ENCODE measurements at regions not wholly inside any gene's neighbourhood (a gene's known extent, or its start where the extent isn't known, plus 50 kb on each side); places are given as distances from the start of the nearest gene placed in this dataset.

- no peak overlapping the region for H3K4me3 ChIP-seq
- TF ChIP-seq CTCF (IDR thresholded peaks at IDR 0.05; ENCODE audit: borderline replicate concordance), result no peak
- no peaks in the 10 kb centered on the region for H3K4me1 ChIP-seq
- H3K9me3 ChIP-seq (replicated peaks), result no peaks in the 10 kb centered on the region
- no peak overlapping the region for H3K27ac ChIP-seq (replicated peaks)
- H3K27me3 ChIP-seq (ENCODE audit: low read depth), result no peaks in the 10 kb centered on the region
- DNase-seq, result no peak
- no peaks in the 10 kb centered on the region for H3K36me3 ChIP-seq
- intact Hi-C loops (cut with micrococcal nuclease), result no loop called here
These were observed 86.8 kb upstream of the HS6ST1 start for GRCh38 chr2:128405467-128405900.

GRCh38 chr2:128405981-128406613 is 87.4 kb upstream of the HS6ST1 start:
- no peaks in the 10 kb centered on the region for H3K9me3 ChIP-seq (replicated peaks)
- no peaks in the 10 kb centered on the region for H3K36me3 ChIP-seq
- H3K4me1 ChIP-seq, result no peaks in the 10 kb centered on the region
- H3K27ac ChIP-seq (replicated peaks), result no peak overlapping the region
- TF ChIP-seq CTCF (IDR thresholded peaks at IDR 0.05; ENCODE audit: borderline replicate concordance), result no peak
- DNase-seq, result no peak
- H3K27me3 ChIP-seq (ENCODE audit: low read depth), result no peaks in the 10 kb centered on the region
- H3K4me3 ChIP-seq, result no peak overlapping the region
- intact Hi-C loops (cut with micrococcal nuclease), result no loop called here

- Histone ChIP-seq H3K4me3 (no peak overlapping the region), H3K9me3 (replicated peaks) (no peaks in the 10 kb centered on the region), H3K4me1 (no peaks in the 10 kb centered on the region), H3K36me3 (no peaks in the 10 kb centered on the region), H3K27me3 (ENCODE audit: low read depth) (no peaks in the 10 kb centered on the region), H3K27ac (replicated peaks) (no peak overlapping the region)
- no peak for DNase-seq
- intact Hi-C loops (cut with micrococcal nuclease), result no loop called here
- no peak for TF ChIP-seq CTCF (IDR thresholded peaks at IDR 0.05; ENCODE audit: borderline replicate concordance)
These were observed 88.3 kb upstream of the HS6ST1 start for GRCh38 chr2:128406736-128407554.

GRCh38 chr2:128408349-128409305 is 90.0 kb upstream of the HS6ST1 start:
- intact Hi-C loops (cut with micrococcal nuclease), result no loop called here
- no peak for TF ChIP-seq CTCF (IDR thresholded peaks at IDR 0.05; ENCODE audit: borderline replicate concordance)
- no peak overlapping the region for H3K4me3 ChIP-seq
- no peaks in the 10 kb centered on the region for H3K27me3 ChIP-seq (ENCODE audit: low read depth)
- DNase-seq, result no peak
- no peaks in the 10 kb centered on the region for H3K36me3 ChIP-seq
- H3K9me3 ChIP-seq (replicated peaks), result no peaks in the 10 kb centered on the region
- no peaks in the 10 kb centered on the region for H3K4me1 ChIP-seq
- no peak overlapping the region for H3K27ac ChIP-seq (replicated peaks)

- intact Hi-C loops (cut with micrococcal nuclease), result no loop called here
- no peak for TF ChIP-seq CTCF (IDR thresholded peaks at IDR 0.05; ENCODE audit: borderline replicate concordance)
- H3K4me3 ChIP-seq, result no peak overlapping the region
- H3K27ac ChIP-seq (replicated peaks), result no peak overlapping the region
- H3K36me3 ChIP-seq, result no peaks in the 10 kb centered on the region
- no peaks in the 10 kb centered on the region for H3K27me3 ChIP-seq (ENCODE audit: low read depth)
- H3K9me3 ChIP-seq (replicated peaks), result no peaks in the 10 kb centered on the region
- H3K4me1 ChIP-seq, result no peaks in the 10 kb centered on the region
- no peak for DNase-seq
These were observed 90.8 kb upstream of the HS6ST1 start for GRCh38 chr2:128409326-128410034.

Measured in left ventricle myocardium inferior (tissue), 1 donor.